HG03460 (cell line): ENCODE measurements at regions not wholly inside any gene's neighbourhood (a gene's known extent, or its start where the extent isn't known, plus 50 kb on each side); places are given as distances from the start of the nearest gene placed in this dataset.
A peak's percentile ranks its signal among the peaks of the same experiment; 100 is the strongest.

Experiments used
- ATAC-seq: cut with Tn5 transposase; IDR thresholded peaks from one replicate; pipeline ENCODE4 v1.9.1; 2021; ENCODE audit not compliant: unreplicated experiment

DNA sequence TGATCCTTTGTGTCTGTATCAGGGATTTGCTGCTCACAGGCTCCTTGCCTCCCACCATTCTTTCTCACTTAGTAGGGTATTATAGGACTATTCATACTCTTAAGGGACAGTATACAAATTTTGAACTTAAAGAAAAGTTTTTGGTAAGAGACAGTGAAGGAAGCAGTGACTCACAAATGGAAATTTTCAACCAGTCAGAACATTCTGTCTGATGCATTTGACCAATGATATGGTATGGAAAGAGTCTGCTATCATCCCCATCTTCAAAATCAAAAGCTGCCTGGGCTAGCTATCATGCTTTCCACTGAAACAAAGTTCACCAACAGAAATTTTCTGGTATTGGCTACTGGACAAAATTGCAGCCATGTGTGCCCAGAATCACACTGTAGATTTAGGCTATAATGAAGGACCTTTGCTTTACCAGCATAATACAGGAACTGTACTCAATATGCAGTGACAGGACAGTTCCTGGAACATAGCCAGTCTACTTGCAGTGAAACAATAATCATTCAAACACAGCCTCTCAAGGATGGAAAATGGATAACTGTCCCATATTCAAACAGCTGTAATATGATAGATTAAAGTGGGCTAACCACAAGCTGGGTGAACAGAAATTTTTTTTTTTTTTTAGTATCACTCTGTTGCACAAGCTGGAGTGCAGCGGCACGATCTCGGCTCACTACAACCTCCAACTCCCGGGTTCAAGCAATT lies 109.0 kb upstream of the ACSL4 start:
- no peak for ATAC-seq

DNA sequence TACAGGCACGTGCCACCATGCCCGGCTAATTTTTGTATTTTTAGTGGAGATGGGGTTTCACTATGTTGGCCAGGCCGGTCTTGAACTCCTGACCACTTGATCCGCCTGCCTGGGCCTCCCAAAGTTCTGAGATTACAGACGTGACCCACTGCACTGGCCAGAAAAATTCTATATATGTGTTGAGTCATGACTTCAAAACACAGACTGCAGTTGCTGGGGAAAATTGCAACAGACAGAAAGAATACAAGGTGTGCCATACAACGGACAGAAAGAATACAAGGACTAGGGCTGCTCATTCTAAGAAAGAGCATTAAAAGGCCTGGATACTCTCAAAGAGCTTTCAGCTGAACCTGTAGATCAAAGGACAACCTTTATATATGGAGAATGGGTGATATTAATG lies 109.6 kb upstream of the ACSL4 start:
- ATAC-seq = no peak

GRCh38 chrX:109843963-109844751 lies 111.1 kb upstream of the ACSL4 start:
- no peak for ATAC-seq

DNA sequence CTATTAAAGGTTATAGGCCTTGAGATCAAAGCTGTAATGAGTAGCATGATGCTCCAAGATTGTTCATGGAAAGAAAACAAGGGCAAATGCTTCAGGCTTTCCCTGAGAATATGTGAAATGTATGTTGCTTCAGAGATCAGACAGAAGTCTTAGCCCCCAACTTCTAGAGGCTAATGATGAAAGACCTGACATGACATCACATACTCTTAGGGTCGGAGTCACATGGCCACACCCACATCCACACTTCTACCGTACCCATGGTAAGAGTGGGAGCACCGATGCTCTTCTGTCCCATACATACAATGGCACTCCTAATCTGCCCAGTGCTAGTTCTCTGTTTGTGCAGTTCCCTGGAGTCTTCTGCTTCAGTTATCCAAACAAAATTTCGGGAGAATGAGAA lies 111.9 kb upstream of the ACSL4 start:
- no peak for ATAC-seq

DNA sequence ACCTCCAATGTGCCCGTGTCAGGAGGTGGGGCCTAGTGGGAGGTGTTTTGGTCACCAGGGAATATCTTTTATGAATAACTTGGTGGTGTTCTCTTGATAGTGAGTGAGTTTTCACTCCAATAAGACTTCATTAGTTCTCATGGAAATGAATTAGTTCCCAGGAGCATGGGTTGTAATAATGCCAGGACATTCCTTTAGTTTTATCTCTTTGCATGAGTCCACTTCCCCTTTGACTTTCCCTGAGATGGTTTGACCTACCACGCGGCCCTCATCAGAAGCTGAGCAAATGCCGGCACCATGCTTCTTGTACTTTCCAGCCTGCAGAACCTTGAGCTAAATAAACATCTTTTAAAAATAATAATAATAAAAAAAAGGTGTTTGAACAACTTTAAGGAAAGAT lies 112.9 kb upstream of the ACSL4 start:
- no peak for ATAC-seq

DNA sequence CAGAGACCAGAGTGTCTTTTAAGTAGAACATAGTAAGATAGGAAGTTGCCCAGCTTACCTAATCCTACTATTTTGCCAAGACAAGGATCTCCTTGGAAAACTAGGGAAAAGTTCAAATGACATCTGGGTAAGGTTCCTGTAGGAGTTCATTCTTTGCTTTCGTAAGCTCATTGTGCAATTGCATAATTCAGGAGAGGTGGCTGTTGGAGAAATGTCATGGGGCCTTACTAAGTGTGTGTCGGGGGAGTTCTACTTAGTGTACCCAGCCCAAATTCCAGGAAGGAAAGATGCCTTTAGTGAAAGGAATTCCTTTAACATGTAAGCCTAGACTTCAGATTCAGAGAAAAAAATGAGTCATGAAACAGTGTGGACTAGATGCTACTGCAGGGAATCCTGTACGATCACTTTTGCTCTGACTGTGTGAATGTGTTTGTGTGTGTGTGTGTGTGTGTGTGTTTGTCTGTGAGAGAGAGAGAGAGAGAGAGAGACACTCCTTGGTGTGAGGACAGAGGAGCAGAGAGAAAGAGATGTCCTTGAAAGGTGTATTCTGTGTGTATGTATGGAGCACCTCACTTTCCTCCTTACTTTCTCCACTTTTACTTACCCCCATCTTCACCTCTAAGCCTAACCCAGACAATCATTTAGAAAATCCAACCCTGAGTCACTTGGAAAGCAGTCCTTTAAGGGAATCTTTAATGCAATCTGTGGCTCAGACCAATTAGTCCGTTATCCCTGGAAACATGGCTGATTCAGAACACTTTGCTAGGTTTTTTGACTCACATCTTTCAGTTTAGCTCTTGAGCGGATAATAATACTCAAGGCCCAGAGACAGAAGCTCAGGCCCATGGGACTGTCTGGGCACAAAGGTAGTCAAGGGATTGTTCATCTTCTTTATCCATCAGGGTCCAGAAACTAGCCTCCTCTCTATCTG lies 114.5 kb upstream of the ACSL4 start:
- no peak for ATAC-seq

DNA sequence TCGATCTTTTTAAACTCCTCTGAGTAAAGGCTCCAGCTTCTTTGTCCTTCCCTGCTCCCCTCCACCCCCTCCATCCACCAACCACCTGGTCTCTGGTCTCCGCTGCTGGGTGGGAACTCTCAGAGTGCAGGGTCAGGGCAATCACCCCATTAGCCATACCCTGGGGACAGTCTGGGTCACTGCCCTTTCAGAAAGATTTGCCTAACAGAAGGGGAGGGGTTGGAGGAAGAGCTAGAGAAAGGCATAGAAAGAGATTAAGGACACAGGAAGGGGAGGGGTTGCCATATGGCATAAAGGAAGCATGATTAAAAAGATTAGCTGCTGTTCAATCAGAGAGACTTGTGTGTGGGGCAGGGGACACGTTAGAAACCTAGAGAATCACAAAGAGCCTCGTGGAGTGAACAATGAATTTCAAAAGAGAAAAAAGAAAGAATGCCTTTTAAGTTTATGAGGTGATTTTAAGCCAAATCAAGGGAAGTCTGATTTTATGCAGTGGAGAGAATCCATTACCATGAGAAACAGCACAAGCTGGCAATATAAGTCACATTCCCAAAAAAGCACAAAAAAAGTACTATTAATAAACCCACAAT lies 115.5 kb upstream of the ACSL4 start:
- peak; percentile 95 for ATAC-seq

GRCh38 chrX:109854096-109854495 lies 121.0 kb upstream of the ACSL4 start:
- no peak for ATAC-seq

GRCh38 chrX:109855501-109855900 lies 122.4 kb upstream of the ACSL4 start:
- no peak for ATAC-seq

DNA sequence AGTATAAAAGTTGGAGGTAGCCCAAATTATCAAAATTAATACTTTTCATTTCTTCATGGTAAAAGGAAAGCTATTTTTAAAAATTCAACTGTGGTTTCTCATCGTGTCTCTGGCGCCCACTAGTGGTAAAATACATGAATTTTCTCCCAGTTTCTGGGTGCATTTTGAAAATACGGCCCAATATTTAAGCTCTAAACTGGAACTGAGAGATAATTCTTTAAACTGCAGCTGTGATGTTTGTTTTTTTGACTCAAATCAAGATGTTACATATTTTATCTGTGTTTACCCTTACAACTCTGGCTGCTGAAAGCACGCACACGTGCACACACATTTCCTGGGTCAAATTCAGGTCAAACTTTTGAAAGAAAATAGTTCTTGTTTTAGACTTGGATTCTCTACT lies 123.9 kb upstream of the ACSL4 start:
- no peak for ATAC-seq

GRCh38 chrX:109857584-109858228 lies 124.6 kb upstream of the ACSL4 start:
- ATAC-seq = no peak

DNA sequence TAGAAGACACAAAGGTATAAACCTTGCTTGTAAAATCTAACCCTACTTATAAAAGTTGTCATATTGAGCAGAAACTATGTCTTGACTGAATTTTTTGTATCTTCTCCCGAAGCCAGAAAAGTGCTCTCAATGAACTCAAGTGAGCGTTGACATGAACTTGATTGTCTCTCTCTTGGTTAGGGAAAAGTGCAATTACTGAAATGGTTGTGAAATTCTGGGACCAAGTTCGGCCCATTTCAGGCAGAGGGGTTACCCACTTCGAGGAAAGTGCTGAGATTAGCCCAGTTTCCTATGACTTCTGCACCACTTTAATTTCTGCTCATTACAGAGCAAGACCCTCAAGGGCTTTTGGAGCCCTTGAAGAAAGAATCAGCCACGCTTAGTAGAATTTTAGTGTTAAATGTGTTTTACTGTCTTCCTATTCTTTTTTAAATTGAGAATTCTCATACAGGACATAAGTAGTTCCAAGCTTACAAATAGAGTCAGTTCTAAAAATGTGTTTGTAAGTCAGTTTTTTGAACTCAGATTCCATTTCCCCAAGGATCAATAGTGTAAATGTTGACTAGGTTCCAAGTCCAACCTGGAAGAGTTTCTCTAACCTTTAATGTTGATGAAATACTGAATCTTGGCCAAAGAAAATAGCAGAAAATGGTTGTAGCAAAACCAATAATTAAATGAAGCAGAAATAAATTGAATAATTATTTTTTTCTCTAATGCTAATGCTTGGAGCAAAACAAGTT lies 125.7 kb upstream of the ACSL4 start:
- ATAC-seq = no peak

- ATAC-seq = no peak
Measured at GRCh38 chrX:109859651-109860050, 126.6 kb upstream of the ACSL4 start.

DNA sequence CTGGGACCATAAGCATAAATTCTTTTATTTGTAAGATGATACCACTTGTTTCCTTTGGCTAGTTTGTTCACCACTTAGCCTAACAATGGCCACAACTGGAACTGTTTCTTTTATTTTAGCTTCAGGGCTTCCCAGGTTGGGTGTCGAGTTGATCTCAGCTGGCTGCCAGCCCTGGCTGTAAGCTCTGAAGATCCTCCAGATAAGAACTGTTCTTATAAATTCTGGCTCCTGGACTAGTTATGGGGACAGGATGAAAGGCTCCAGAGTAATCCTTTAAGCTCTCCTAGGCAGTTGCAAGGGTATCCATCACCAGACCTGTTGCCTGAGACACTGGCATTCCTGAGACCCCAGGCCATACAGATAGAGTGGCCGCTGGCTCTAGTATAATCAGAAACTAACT lies 129.4 kb upstream of the ACSL4 start:
- ATAC-seq = no peak

DNA sequence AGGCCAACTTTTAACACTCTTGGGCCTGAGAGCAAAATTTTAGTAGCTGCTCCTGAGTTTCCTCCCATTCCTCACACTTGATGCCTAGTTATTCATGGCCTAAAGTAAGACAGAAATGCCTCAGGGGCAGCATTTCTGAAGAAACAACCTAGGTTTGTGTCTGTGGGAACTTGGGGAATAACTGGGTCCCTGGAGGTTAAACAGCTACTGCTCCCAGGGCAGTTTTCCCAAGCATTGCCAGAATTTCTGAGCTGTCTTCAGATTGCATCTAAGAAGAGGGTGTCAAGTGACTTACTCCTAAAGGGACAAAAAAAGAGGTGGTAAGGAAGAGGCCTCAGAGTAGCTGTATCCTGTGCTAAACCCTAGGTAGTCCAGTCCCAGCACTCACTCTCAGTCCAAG lies 130.8 kb upstream of the ACSL4 start:
- ATAC-seq = no peak

DNA sequence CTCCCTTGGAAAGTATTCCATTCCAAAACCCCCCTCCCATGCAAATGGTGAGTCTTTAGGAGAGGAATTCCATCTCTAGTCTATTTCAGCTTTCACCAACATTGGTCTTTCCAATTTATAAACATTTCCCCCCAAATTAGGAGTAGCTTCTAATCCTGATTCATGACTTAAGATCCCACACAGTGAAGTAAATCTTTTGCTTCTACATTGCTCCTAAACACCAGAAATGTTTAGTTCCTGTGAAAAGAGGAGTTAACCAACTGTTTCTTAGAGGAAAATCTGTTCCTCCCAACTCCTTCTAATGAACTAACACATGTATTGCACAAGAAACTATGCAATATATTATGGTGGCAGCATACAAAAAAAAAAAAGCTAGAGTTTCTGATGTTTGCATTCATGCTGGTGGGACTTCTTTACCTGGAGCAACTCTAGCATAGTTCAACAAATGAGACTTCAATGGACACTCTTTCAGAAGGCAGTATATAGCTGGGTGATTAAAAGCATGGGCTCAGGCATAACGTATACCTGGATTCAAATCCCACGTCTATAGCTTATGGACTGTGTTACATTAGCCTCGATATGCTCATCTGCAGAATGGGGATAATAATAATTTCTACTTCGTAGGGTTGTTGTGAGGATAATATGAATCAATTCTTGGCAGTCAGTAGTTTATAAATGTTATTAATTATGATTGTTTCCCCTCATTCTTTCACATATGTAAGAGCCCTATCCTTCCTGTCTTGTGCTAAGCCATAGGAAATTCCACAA lies 131.6 kb upstream of the TMEM164 start:
- no peak for ATAC-seq

- no peak for ATAC-seq
Measured at GRCh38 chrX:109872021-109872732, 130.7 kb upstream of the TMEM164 start.

- ATAC-seq = no peak
Measured at GRCh38 chrX:109873574-109873973, 129.3 kb upstream of the TMEM164 start.

DNA sequence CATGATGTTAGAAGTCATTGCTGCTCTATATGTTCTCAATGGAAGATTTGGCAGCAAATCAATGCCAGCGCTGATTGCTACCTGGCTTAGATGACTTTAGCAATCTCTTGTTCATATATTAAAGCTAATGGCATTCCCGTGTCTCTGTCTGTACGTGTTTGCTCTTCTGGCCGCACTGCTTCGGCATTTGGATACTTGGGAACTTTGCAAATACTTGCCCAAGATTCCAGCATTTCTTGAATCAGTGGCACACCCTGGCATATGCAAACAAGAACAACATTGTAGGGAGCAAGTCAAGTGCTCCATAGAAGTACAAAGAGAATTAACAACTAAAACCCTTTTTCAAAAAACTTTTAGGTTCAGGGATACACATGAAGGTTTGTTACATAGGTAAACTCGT lies 128.9 kb upstream of the TMEM164 start:
- no peak for ATAC-seq
